HCT116 (cell line): ENCODE measurements at regions not wholly inside any gene's neighbourhood (a gene's known extent, or its start where the extent isn't known, plus 50 kb on each side); places are given as distances from the start of the nearest gene placed in this dataset.

Source experiments
- ATAC-seq: fragments of 200-7000 bp; cut with Tn5 transposase; 2 replicates; pipeline ENCODE4 v1.9.1; 2020; ENCODE audit warnings: mild to moderate bottlenecking, moderate library complexity
- BruUV-seq: library from RNA; stranded (reverse); fragments of 400-500 nt; replicated peaks from 2 replicates; lab custom pipeline; 2021; lab: Mats Ljungman, UMichigan
- CTCF ChIA-PET: fragments of 300-600 bp; sonication (Branson Sonifier 250); formaldehyde crosslinking; loops from one replicate; lab custom pipeline; 2021; ENCODE audit warnings: antibody characterized with exemption; lab: Charles Lee
- POLR2A ChIA-PET: fragments of 300-600, 350-600 bp; sonication (Branson Sonifier 250); formaldehyde crosslinking; loops from one replicate; lab custom pipeline; 2021; ENCODE audit warnings: antibody characterized with exemption; lab: Charles Lee
- RAD21 ChIA-PET, 2 experiments: fragments of 300-600 bp; sonication (Branson Sonifier 250); formaldehyde crosslinking; loops; one replicate each; lab custom pipeline; 2023; ENCODE audit warnings: low total read pairs in 2 of 2; ENCODE audit not compliant: uncharacterized antibody in 2 of 2, unreplicated experiment in 2 of 2, low non-redundant PET in 1 of 2; lab: Charles Lee
- DNase-seq: peaks from one replicate; pipeline ENCODE4 v3.0.0-alpha.2; 2010; ENCODE audit warnings: low read depth, low spot score
- H2AFZ ChIP-seq: fragments of 200-600 bp; shearing (Covaris generic), sonication (generic); 2 replicates; pipeline ENCODE4 v1.6.1; 2017; ENCODE audit warnings: low read depth, mixed run types, mixed read lengths, antibody characterized with exemption, low read length; ENCODE audit not compliant: poor library complexity, severe bottlenecking
- H3K27ac ChIP-seq: 2 replicates; pipeline ENCODE4 v1.5.1; 2012; ENCODE audit warnings: low read depth, low read length
- H3K27me3 ChIP-seq: fragments of 200-600 bp; sonication (generic); 2 replicates; pipeline ENCODE4 v1.6.1; 2016; ENCODE audit warnings: mixed run types, low read length, mixed read lengths; ENCODE audit not compliant: insufficient read depth
- H3K36me3 ChIP-seq, 2 experiments: fragments of 200-500 bp in 1 of 2; fragments of 200-600 bp in 1 of 2; sonication (Bioruptor generic) in 1 of 2; sonication (generic) in 1 of 2; 2 replicates each; pipeline versions ENCODE4 v1.5.1 to v1.6.1; 2014 to 2016; ENCODE audit warnings: low read length in 2 of 2, inconsistent platforms in 1 of 2, mixed read lengths in 1 of 2, mixed run types in 1 of 2; ENCODE audit not compliant: insufficient read depth in 2 of 2, control insufficient read depth in 1 of 2
- H3K4me1 ChIP-seq, 2 experiments: fragments of 200-600 bp in 1 of 2; sonication (generic) in 1 of 2; 2 replicates each; pipeline versions ENCODE4 v1.5.1 to v1.6.1; 2012 to 2017; ENCODE audit warnings: low read length in 2 of 2, inconsistent platforms in 1 of 2, mild to moderate bottlenecking in 1 of 2, mixed read lengths in 1 of 2, mixed run types in 1 of 2, moderate library complexity in 1 of 2; ENCODE audit not compliant: insufficient read depth in 2 of 2, control insufficient read depth in 1 of 2
- H3K4me2 ChIP-seq: fragments of 200-600 bp; sonication (generic); 2 replicates; pipeline ENCODE4 v1.6.1; 2017; ENCODE audit warnings: mixed run types, low read length, mixed read lengths
- H3K4me3 ChIP-seq, 2 experiments: fragments of 200-600 bp in 1 of 2; sonication (generic) in 1 of 2; replicated peaks in 1 of 2; 2 replicates each; pipeline ENCODE4 v1.5.1; 2011 to 2016; ENCODE audit warnings: low read length in 2 of 2, control low read depth in 1 of 2, low read depth in 1 of 2, mild to moderate bottlenecking in 1 of 2, mixed read lengths in 1 of 2, mixed run types in 1 of 2
- H3K79me2 ChIP-seq: fragments of 200-600 bp; sonication (generic); 2 replicates; pipeline ENCODE4 v1.6.1; 2017; ENCODE audit warnings: mild to moderate bottlenecking, mixed run types, low read length, moderate library complexity, mixed read lengths; ENCODE audit not compliant: insufficient read depth
- H3K9ac ChIP-seq: fragments of 200-600 bp; sonication (generic); 2 replicates; pipeline ENCODE4 v1.6.1; 2016; ENCODE audit warnings: low read length, mixed read lengths
- H3K9me2 ChIP-seq: fragments of 200-600 bp; sonication (generic), shearing (Covaris generic); 2 replicates; pipeline ENCODE4 v1.6.1; 2017; ENCODE audit warnings: mixed run types, mild to moderate bottlenecking, moderate library complexity; ENCODE audit not compliant: insufficient read depth
- H3K9me3 ChIP-seq, 2 experiments: fragments of 200-500 bp in 1 of 2; fragments of 200-600 bp in 1 of 2; sonication (Bioruptor generic) in 1 of 2; sonication (generic) in 1 of 2; 2 replicates each; pipeline ENCODE4 v1.6.1; 2014 to 2017; ENCODE audit warnings: low read length in 2 of 2, mixed read lengths in 2 of 2, inconsistent platforms in 1 of 2, low read depth in 1 of 2, mild to moderate bottlenecking in 1 of 2, mixed run types in 1 of 2, moderate library complexity in 1 of 2; ENCODE audit not compliant: control insufficient read depth in 1 of 2, insufficient read depth in 1 of 2
- H4K20me1 ChIP-seq: fragments of 200-600 bp; sonication (generic), shearing (Covaris generic); 2 replicates; pipeline ENCODE4 v1.6.1; 2017; ENCODE audit warnings: mixed run types, mild to moderate bottlenecking, moderate library complexity; ENCODE audit not compliant: insufficient read depth
- CBX3 ChIP-seq: IDR thresholded peaks from 2 replicates; pipeline ENCODE4 v1.6.1; 2012; ENCODE audit warnings: low read depth
- CEBPB ChIP-seq: IDR thresholded peaks from 2 replicates; pipeline ENCODE4 v1.6.1; 2012; ENCODE audit warnings: low read depth
- EGR1 ChIP-seq: IDR thresholded peaks from 2 replicates; pipeline ENCODE4 v1.6.1; 2012; ENCODE audit warnings: low read depth
- FOSL1 ChIP-seq: IDR thresholded peaks from 2 replicates; pipeline ENCODE4 v1.6.1; 2012; ENCODE audit warnings: low read depth
- JUND ChIP-seq: IDR thresholded peaks from 2 replicates; pipeline ENCODE4 v1.6.1; 2012
- POLR2A ChIP-seq: IDR thresholded peaks from 2 replicates; pipeline ENCODE4 v1.7.0; 2011; ENCODE audit warnings: borderline replicate concordance; ENCODE audit not compliant: insufficient read depth, insufficient read length; ENCODE audit errors: extremely low read depth
- TCF7L2 ChIP-seq: IDR thresholded peaks from 2 replicates; pipeline ENCODE4 v1.7.0; 2011; ENCODE audit warnings: borderline replicate concordance, inconsistent platforms; ENCODE audit not compliant: insufficient read depth, insufficient read length; ENCODE audit errors: extremely low read depth
- YY1 ChIP-seq: IDR thresholded peaks from 2 replicates; pipeline ENCODE4 v1.6.1; 2011; ENCODE audit warnings: low read length, low read depth, moderate library complexity, mild to moderate bottlenecking; ENCODE audit not compliant: insufficient replicate concordance; ENCODE audit errors: extremely low read depth
- ZFX ChIP-seq: fragments of 450-650 bp; IDR thresholded peaks from 2 replicates; pipeline ENCODE4 v1.6.1; 2017
- ZNF274 ChIP-seq: fragments of 200-500 bp; sonication (Bioruptor generic); IDR thresholded peaks from 2 replicates; pipeline ENCODE4 v1.6.1; 2014; ENCODE audit warnings: mild to moderate bottlenecking, low read depth, low read length, inconsistent platforms
- intact Hi-C: fragments of 100-400 bp; cut with micrococcal nuclease; formaldehyde crosslinking; loops from 2 replicates; pipeline ENCODE4 v1.10.0; 2022
- TF ChIP-seq, protein P1 (sequence below): IDR thresholded peaks from 2 replicates; pipeline ENCODE4 v1.6.1; 2012
- TF ChIP-seq, protein P2 (sequence below): IDR thresholded peaks from 2 replicates; pipeline ENCODE4 v1.6.1; 2011; ENCODE audit warnings: mild to moderate bottlenecking, low read length, moderate library complexity; ENCODE audit not compliant: insufficient replicate concordance; ENCODE audit errors: extremely low read depth
- TF ChIP-seq, protein P3 (sequence below): IDR thresholded peaks from 2 replicates; pipeline ENCODE4 v1.6.1; 2012
- TF ChIP-seq, protein P4 (sequence below): IDR thresholded peaks from 2 replicates; pipeline ENCODE4 v1.6.1; 2012; ENCODE audit warnings: low read depth

DNA sequence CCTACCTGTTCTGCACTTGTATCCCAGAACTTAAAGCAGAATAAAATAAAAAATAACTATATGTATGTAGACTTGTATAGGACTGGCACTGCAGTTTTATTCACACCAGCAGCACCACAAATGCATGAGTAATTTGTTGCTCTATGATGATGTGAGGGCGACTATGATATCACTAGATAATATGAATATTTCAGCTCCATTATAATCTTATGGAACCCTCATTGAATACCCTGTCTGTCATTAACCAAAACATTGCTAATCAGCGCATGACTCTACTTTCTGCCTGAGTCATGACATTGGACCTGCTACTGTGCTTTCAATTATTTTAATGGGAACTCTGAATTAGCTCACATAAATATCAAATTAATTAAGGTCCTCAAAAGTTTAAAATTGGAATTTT lies 129.4 kb upstream of the RHOBTB1 start:
- Histone ChIP-seq H3K79me2 (no peaks in the 10 kb centered on the region), H2AFZ (no peak overlapping the region), H3K4me1 (no peaks in the 10 kb centered on the region), H3K4me2 (no peak overlapping the region), H3K9me3 (no peaks in the 10 kb centered on the region), H3K36me3 (no peaks in the 10 kb centered on the region), H3K9ac (no peak overlapping the region), H3K9me2 (no peaks in the 10 kb centered on the region), H4K20me1 (no peaks in the 10 kb centered on the region), H3K4me3 (no peak overlapping the region)
- no peak for ATAC-seq
- RAD21 ChIA-PET: no interaction called here
- BruUV-seq: no TSS peak
- intact Hi-C loops: no loop called here
- TF ChIP-seq CBX3 (no peak), JUND (no peak), POLR2A (no peak), FOSL1 (no peak), ZFX (no peak), CEBPB (no peak), EGR1 (no peak), TCF7L2 (no peak), YY1 (no peak)
- TF ChIP-seq, protein P1, sequence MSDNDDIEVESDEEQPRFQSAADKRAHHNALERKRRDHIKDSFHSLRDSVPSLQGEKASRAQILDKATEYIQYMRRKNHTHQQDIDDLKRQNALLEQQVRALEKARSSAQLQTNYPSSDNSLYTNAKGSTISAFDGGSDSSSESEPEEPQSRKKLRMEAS: no peak
- TF ChIP-seq, all 23 proteins: peak for 0
- no peak overlapping the region for H3K27ac ChIP-seq
- no peaks in the 10 kb centered on the region for H3K27me3 ChIP-seq
- no peak for DNase-seq
- ChIA-PET CTCF (no interaction called here), POLR2A (no interaction called here)

DNA sequence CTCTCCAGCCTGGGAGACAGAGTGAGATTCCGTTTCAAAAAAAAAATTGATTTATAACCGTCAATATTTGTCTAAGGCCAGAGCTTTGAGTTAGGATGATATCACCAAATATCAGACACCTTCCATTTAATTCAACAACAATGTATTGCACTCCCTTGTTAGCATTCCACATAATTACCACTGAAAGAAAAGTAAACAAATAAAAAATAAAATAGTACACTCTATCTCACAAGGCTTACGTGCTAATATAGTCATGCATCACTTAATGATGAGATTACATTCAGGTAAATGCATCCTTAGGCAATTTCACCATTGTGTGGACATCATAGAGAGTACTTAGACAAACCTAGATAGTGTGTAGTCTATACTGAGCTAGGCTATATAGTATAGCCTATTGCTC lies 127.6 kb upstream of the RHOBTB1 start:
- Histone ChIP-seq H3K27me3 (no peaks in the 10 kb centered on the region), H4K20me1 (no peaks in the 10 kb centered on the region), H3K4me3 (no peak overlapping the region), H3K4me2 (no peak overlapping the region), H3K9ac (no peak overlapping the region), H3K36me3 (no peaks in the 10 kb centered on the region), H3K4me1 (no peaks in the 10 kb centered on the region), H3K27ac (no peak overlapping the region), H3K79me2 (no peaks in the 10 kb centered on the region), H3K9me3 (no peaks in the 10 kb centered on the region), H3K9me2 (no peaks in the 10 kb centered on the region), H2AFZ (no peak overlapping the region)
- BruUV-seq: no TSS peak
- intact Hi-C loops: no loop called here
- ChIA-PET POLR2A (no interaction called here), CTCF (no interaction called here), RAD21 (no interaction called here)
- TF ChIP-seq, protein P2, sequence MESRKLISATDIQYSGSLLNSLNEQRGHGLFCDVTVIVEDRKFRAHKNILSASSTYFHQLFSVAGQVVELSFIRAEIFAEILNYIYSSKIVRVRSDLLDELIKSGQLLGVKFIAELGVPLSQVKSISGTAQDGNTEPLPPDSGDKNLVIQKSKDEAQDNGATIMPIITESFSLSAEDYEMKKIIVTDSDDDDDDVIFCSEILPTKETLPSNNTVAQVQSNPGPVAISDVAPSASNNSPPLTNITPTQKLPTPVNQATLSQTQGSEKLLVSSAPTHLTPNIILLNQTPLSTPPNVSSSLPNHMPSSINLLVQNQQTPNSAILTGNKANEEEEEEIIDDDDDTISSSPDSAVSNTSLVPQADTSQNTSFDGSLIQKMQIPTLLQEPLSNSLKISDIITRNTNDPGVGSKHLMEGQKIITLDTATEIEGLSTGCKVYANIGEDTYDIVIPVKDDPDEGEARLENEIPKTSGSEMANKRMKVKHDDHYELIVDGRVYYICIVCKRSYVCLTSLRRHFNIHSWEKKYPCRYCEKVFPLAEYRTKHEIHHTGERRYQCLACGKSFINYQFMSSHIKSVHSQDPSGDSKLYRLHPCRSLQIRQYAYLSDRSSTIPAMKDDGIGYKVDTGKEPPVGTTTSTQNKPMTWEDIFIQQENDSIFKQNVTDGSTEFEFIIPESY: no peak
- no peak for TF ChIP-seq ZNF274
- TF ChIP-seq, protein P3, sequence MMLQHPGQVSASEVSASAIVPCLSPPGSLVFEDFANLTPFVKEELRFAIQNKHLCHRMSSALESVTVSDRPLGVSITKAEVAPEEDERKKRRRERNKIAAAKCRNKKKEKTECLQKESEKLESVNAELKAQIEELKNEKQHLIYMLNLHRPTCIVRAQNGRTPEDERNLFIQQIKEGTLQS: no peak
- TF ChIP-seq, protein P4, sequence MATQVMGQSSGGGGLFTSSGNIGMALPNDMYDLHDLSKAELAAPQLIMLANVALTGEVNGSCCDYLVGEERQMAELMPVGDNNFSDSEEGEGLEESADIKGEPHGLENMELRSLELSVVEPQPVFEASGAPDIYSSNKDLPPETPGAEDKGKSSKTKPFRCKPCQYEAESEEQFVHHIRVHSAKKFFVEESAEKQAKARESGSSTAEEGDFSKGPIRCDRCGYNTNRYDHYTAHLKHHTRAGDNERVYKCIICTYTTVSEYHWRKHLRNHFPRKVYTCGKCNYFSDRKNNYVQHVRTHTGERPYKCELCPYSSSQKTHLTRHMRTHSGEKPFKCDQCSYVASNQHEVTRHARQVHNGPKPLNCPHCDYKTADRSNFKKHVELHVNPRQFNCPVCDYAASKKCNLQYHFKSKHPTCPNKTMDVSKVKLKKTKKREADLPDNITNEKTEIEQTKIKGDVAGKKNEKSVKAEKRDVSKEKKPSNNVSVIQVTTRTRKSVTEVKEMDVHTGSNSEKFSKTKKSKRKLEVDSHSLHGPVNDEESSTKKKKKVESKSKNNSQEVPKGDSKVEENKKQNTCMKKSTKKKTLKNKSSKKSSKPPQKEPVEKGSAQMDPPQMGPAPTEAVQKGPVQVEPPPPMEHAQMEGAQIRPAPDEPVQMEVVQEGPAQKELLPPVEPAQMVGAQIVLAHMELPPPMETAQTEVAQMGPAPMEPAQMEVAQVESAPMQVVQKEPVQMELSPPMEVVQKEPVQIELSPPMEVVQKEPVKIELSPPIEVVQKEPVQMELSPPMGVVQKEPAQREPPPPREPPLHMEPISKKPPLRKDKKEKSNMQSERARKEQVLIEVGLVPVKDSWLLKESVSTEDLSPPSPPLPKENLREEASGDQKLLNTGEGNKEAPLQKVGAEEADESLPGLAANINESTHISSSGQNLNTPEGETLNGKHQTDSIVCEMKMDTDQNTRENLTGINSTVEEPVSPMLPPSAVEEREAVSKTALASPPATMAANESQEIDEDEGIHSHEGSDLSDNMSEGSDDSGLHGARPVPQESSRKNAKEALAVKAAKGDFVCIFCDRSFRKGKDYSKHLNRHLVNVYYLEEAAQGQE: no peak
- no peak for TF ChIP-seq POLR2A
- ATAC-seq (no peak), DNase-seq (no peak)
